Colonic mucosa (tissue), 4 donors: ENCODE measurements at regions not wholly inside any gene's neighbourhood (a gene's known extent, or its start where the extent isn't known, plus 50 kb on each side); places are given as distances from the start of the nearest gene placed in this dataset.
"Not testable (repeated sequence)": the region's sequence is repeated elsewhere in the genome, so short reads cannot be mapped to it uniquely, and the experiment has no call there.

Experiments
- DNase-seq: peaks from one replicate; pipeline ENCODE4 v3.0.0-alpha.2; 2020
- H3K27ac ChIP-seq: fragments of 200-600 bp; one replicate; pipeline ENCODE4 v1.8.0; 2021
- H3K27me3 ChIP-seq: fragments of 200-600 bp; one replicate; pipeline ENCODE4 v1.8.0; 2021
- H3K36me3 ChIP-seq: fragments of 200-600 bp; one replicate; pipeline ENCODE4 v1.8.0; 2021
- H3K4me1 ChIP-seq: fragments of 200-600 bp; one replicate; pipeline ENCODE4 v1.8.0; 2021; ENCODE audit warnings: mild to moderate bottlenecking
- H3K4me3 ChIP-seq: fragments of 200-600 bp; one replicate; pipeline ENCODE4 v1.8.0; 2021
- H3K9ac ChIP-seq, 2 donors: one replicate each; pipeline ENCODE4 v1.7.0; 2013; ENCODE audit warnings: control low read depth in 2 of 2, low read depth in 2 of 2, low read length in 2 of 2
- H3K9me3 ChIP-seq: fragments of 200-600 bp; one replicate; pipeline ENCODE4 v1.8.0; 2021
- intact Hi-C: fragments of 100-400 bp; cut with DNase I; formaldehyde crosslinking; loops from one replicate; pipeline ENCODE4 v1.14.1; 2022
- TF ChIP-seq, protein P1 (sequence below): fragments of 200-600 bp; IDR thresholded peaks from one replicate; pipeline ENCODE4 v1.8.0; 2022; ENCODE audit warnings: antibody characterized with exemption, mild to moderate bottlenecking
- donor health status: healthy.
- donor health status: DM: no; HTN: no; CAD: no.
- donor health status: DM: no; HTN: no; CAD: no.

DNA sequence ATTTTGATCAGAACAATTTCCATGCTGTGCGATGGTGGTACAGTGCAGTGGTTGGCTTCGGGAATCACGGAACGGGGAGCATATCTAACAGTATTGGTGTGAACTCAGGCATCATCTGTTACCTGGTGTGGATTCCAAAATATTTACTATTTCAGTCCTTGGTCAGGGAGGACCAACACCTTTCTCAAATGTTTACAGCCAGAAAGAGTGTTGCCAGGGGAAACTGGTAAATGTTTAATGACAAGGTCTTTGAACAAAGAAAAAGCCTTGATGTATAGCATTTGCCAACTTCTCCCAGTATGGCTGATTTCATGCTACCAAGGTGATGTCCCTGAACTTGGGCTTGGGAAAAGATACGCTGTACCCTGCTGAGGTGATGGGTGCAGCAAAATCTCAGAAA is 145.6 kb upstream of the POC5 start:
- H3K9me3 ChIP-seq = no peaks in the 10 kb centered on the region
- DNase-seq = no peak
- no peaks in the 10 kb centered on the region for H3K36me3 ChIP-seq
- no peak overlapping the region for H3K4me3 ChIP-seq
- no peaks in the 10 kb centered on the region for H3K27me3 ChIP-seq
- H3K9ac ChIP-seq = no peak overlapping the region
- H3K27ac ChIP-seq = no peak overlapping the region
- H3K4me1 ChIP-seq = no peaks in the 10 kb centered on the region
- TF ChIP-seq, protein P1, sequence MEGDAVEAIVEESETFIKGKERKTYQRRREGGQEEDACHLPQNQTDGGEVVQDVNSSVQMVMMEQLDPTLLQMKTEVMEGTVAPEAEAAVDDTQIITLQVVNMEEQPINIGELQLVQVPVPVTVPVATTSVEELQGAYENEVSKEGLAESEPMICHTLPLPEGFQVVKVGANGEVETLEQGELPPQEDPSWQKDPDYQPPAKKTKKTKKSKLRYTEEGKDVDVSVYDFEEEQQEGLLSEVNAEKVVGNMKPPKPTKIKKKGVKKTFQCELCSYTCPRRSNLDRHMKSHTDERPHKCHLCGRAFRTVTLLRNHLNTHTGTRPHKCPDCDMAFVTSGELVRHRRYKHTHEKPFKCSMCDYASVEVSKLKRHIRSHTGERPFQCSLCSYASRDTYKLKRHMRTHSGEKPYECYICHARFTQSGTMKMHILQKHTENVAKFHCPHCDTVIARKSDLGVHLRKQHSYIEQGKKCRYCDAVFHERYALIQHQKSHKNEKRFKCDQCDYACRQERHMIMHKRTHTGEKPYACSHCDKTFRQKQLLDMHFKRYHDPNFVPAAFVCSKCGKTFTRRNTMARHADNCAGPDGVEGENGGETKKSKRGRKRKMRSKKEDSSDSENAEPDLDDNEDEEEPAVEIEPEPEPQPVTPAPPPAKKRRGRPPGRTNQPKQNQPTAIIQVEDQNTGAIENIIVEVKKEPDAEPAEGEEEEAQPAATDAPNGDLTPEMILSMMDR = no peak
- intact Hi-C loops = no loop called here

DNA sequence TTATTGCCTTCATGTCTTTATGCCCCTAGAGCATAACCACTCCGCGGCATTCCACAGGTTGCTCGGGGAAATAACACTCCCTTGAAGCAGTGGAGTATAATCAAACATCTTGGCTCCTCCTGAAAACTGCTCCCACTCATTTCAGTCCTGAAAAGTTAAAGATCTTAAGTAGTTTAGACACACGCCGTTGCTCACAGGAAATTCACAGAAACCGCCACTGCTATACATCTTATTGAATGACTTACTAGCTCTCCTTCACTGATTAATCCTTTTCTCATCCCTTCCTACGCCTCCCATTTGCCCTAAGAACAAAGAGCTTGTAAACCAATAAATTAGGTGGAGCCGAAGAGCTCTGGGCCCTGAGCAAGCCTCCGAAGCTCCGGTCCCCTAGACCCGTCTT is 142.4 kb upstream of the POC5 start:
- H3K36me3 ChIP-seq, intact Hi-C loops, H3K27me3 ChIP-seq: not testable (repeated sequence)

DNA sequence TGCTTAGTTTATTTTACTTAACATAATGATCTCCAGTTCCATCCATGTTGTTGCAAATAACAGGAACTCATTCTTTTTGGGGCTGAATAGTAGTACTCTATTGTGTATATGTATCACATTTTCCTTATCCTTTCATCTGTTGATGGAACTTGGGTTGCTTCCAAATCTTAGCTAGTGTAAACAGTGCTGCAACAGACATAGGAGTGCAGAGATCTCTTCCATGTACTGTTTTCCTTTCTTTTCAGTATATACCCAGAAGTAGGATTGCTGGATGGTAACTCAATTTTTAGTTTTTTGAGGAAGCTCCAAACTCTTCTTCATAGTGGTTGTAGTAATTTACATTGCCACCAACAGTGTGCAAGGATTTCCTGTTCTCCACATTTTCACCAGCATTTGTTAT is 138.8 kb upstream of the POC5 start:
- TF ChIP-seq, protein P1 = no peak
- DNase-seq = no peak
- no peak overlapping the region for H3K4me3 ChIP-seq
- H3K9me3 ChIP-seq = no peaks in the 10 kb centered on the region
- H3K36me3 ChIP-seq = no peaks in the 10 kb centered on the region
- H3K27me3 ChIP-seq = no peaks in the 10 kb centered on the region
- no peak overlapping the region for H3K27ac ChIP-seq
- intact Hi-C loops = no loop called here
- H3K9ac ChIP-seq = no peak overlapping the region
- no peaks in the 10 kb centered on the region for H3K4me1 ChIP-seq

More for the DNA sequence above, 142.4 kb upstream of the POC5 start:
- not testable (repeated sequence) for H3K9ac ChIP-seq, H3K27ac ChIP-seq, H3K4me1 ChIP-seq, DNase-seq, H3K9me3 ChIP-seq, H3K4me3 ChIP-seq

DNA sequence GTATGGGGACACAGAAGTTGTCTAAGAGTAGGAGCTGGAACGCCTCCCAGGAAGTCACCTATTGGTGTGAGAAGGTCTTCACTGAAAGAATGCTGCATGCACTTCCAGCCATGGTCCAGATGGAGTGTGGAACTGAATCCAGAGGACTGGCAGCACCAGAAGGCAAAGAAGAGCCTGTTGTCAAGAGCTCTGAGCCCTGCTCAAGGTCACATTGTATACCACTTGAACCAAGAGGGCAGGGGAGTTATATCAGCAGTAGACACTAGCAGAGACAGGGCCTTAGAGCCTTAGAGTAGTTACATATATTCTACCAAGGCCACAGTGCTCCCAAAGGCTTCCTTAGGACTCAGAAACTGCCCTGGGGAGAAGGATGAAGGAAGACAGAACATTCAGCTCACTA is 130.8 kb upstream of the POC5 start:
- no peak for DNase-seq
- Histone ChIP-seq H3K4me3 (no peak overlapping the region), H3K4me1 (no peaks in the 10 kb centered on the region), H3K27ac (no peak overlapping the region), H3K9me3 (no peaks in the 10 kb centered on the region), H3K36me3 (no peaks in the 10 kb centered on the region), H3K9ac (no peak overlapping the region), H3K27me3 (no peaks in the 10 kb centered on the region)
- TF ChIP-seq, protein P1 = no peak
- intact Hi-C loops = no loop called here

DNA sequence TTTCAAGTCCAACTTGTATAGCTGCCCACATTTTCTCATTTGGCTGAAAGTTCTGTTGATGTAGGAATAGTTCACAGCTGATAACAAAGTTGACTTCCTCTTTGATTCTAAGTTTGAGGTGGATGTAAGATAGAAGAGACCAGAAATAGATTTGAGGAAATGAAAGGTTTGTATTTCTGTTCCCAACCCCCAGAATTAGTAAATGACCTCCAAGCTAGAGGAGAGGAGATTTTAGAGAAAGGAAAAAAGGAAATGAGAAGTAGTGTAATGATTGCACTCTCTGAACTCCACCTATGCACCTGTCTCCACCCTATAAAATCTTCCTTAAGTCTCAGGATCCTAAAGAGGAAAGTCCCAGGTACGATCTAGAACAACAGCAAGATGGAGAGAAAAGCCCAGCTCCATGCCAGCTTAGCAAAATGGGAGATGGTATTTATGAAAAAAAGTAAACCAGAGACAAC is 130.4 kb upstream of the POC5 start:
- no peak overlapping the region for H3K9ac ChIP-seq
- no peaks in the 10 kb centered on the region for H3K27me3 ChIP-seq
- no peak overlapping the region for H3K27ac ChIP-seq
- TF ChIP-seq, protein P1 = no peak
- no peaks in the 10 kb centered on the region for H3K4me1 ChIP-seq
- no peak overlapping the region for H3K4me3 ChIP-seq
- no peaks in the 10 kb centered on the region for H3K36me3 ChIP-seq
- H3K9me3 ChIP-seq = no peaks in the 10 kb centered on the region
- intact Hi-C loops = no loop called here
- DNase-seq = no peak

DNA sequence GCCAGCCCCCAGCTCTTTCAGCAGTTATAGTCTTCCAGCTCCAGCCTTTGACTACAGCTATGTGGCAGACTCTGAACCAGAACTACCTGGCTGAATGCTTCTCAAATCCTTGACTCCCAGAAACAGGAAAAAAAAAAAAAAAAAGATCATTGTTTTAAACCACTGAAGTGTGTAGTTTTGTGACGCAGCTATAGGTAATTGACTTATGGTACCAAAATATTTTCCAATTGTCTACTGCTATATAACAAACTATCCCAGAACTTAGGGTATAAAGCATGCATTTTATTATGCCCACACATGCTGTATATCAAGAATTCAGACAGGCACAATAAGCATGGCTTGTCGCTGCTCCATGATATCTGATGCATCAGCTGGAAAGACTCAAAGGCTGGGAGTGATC is 127.1 kb upstream of the POC5 start:
- intact Hi-C loops = no loop called here

More for the DNA sequence above, 127.1 kb upstream of the POC5 start:
- no peak for DNase-seq
- H3K4me3 ChIP-seq = no peak overlapping the region
- no peaks in the 10 kb centered on the region for H3K9me3 ChIP-seq
- H3K36me3 ChIP-seq = no peaks in the 10 kb centered on the region
- H3K4me1 ChIP-seq = no peaks in the 10 kb centered on the region
- no peak overlapping the region for H3K9ac ChIP-seq
- TF ChIP-seq, protein P1 = no peak
- H3K27me3 ChIP-seq = no peaks in the 10 kb centered on the region
- H3K27ac ChIP-seq = no peak overlapping the region
